G401.6 (cell line): ENCODE measurements at regions not wholly inside any gene's neighbourhood (a gene's known extent, or its start where the extent isn't known, plus 50 kb on each side); places are given as distances from the start of the nearest gene placed in this dataset.

Experiments
- FAIRE-seq: peaks from 2 replicates; lab custom pipeline; 2012; peaks lifted over from hg19 to GRCh38; lab: Jason Lieb, UNC

- no peak for FAIRE-seq
Observed at GRCh38 chr2:81181845-81182244, 877.3 kb upstream of the LRRTM1 start.

DNA sequence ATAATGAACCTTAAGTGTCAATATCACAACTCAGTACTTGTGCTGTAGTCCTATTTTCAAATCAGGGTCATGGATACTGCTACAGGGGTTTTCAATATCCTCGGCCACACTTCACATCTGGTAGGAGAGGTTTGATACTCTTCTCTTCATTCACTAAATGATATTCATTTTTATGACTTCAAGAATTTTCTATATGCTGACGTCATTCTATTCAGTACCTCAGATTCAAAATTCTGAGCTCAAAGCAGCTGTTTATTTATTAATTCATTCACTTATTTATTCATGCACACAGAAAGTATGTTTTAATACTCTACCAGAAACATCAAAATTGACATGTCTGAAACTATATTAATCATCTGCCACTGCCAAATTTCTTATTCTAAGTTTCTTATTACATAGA, 866.9 kb upstream of the LRRTM1 start:
- FAIRE-seq: no peak

- no peak for FAIRE-seq
Observed at GRCh38 chr2:81163583-81163982, 859.0 kb upstream of the LRRTM1 start.

DNA sequence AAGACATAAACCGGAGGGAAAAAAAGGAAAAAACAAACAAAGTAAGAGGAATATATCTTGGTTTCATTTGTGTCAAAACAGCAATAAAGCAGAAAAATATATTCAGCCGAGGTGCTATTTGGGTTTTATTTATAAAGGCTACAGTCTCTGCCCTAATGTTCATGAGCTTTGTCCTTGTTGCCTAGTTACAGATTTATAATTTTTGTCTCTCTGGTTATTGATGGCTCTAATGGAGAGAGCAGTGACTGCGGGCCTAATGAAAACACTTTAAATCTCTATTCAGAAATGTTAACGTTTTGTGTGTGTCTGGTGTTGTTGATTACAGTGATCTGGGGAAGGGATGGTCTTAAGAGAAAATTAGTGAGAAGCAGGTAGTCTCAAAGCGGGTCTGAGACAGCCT, 854.0 kb upstream of the LRRTM1 start:
- FAIRE-seq: no peak

DNA sequence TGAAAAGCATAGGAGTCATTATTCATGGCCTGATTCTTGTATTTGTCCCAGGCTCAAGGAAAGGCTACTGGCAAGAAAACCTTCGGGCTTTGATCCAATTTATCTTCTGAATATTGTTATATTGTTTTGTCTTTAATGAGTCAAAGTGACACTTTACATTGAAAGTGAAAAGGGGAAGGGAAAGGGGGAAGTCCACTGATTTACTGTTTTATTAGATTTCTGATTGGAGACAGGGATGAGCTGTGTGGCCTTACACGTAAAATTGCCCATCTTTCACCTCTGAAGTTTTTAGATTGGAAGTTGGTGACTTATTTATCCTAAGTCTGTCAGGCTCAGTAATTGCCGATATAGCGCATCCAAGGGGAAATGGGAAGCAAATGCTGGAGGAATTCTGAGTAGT, 843.8 kb upstream of the LRRTM1 start:
- no peak for FAIRE-seq

- no peak for FAIRE-seq
Observed at GRCh38 chr2:81136296-81136695, 831.7 kb upstream of the LRRTM1 start.

- no peak for FAIRE-seq
Observed at GRCh38 chr2:81097361-81097760, 792.8 kb upstream of the LRRTM1 start.

GRCh38 chr2:81093031-81093430, 788.5 kb upstream of the LRRTM1 start:
- FAIRE-seq: no peak

DNA sequence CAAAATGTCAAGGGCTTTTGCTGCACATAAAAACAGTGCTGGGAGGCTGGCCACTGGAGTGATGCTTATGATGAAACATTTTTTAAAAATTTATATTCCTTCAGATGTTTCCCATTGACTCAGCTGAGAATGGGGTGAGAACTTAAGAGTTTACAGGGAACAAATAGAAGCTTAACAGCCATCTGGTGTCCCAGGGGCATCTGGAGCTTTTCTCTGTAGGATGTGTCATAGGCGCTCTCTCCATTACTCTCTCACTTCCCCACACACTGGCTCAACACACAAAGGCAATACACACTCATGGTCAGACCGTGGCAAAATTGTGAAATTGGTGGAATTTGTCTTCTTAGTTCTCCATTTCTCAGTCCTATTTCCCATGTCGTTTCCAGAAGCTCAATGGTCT, 783.1 kb upstream of the LRRTM1 start:
- no peak for FAIRE-seq

GRCh38 chr2:81084101-81084500, 779.5 kb upstream of the LRRTM1 start:
- FAIRE-seq: no peak

DNA sequence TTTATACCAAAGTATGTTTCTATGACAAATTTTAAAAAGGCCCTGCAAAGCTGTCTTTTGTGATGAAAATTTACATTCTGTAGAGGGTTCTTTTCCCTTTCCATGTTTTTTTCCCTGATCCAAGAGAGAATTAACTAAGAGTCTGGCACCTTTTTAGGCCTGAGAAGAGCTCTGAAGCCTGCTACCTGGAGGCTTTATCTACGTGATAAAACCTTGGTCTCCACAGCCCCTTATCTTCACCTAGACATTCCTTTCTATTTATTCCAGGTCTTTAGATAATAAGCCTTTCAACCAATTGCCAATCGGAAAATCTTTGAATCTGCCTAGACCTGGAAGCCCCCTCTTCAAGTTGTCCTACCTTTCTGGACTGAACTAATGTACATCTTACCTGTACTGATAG, 774.1 kb upstream of the LRRTM1 start:
- no peak for FAIRE-seq

- FAIRE-seq: no peak
Observed at GRCh38 chr2:81078102-81078501, 773.5 kb upstream of the LRRTM1 start.

- FAIRE-seq: no peak
Observed at GRCh38 chr2:81077396-81077795, 772.8 kb upstream of the LRRTM1 start.

DNA sequence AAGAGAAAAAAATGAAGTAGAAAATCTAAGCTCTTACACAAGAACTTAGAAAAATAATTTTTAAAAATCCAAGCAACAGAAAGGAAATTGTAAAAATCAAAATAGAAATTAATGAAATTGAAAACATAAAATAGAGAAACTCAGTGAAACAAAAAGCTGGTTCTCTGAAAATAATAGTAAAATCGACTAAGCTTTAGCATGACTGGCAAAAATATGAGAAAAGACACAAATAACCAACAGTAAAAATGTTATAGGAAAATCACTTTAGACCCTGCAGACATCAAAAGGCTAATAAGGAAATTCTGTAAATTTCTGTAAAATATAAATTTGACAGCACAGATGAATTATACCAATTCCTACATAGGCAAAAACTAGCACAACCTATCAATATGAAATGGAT, 768.9 kb upstream of the LRRTM1 start:
- FAIRE-seq: no peak

GRCh38 chr2:81068144-81068543, 763.6 kb upstream of the LRRTM1 start:
- no peak for FAIRE-seq

- no peak for FAIRE-seq
Observed at GRCh38 chr2:81061016-81061415, 756.5 kb upstream of the LRRTM1 start.

- FAIRE-seq: no peak
Observed at GRCh38 chr2:81050580-81051095, 746.1 kb upstream of the LRRTM1 start.

GRCh38 chr2:81043681-81044080, 739.1 kb upstream of the LRRTM1 start:
- FAIRE-seq: no peak

DNA sequence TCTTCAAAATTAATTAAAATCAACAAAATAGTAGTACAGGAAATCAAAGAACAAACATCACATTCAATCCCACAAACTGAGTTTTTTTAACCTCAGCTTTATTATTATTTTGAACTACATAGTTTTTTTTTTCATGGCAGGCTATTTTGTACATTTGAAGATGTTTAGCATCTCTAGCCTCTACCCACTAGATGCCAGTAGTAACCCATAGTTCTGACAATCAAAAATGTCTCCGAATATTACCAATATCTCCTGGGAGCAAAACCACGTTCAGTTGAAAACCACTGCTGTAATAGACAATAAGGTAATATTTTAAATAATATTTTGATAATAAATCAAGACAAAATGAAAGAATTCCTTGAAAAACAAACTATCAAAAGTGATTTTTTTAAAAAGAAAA, 702.6 kb upstream of the LRRTM1 start:
- FAIRE-seq: no peak

DNA sequence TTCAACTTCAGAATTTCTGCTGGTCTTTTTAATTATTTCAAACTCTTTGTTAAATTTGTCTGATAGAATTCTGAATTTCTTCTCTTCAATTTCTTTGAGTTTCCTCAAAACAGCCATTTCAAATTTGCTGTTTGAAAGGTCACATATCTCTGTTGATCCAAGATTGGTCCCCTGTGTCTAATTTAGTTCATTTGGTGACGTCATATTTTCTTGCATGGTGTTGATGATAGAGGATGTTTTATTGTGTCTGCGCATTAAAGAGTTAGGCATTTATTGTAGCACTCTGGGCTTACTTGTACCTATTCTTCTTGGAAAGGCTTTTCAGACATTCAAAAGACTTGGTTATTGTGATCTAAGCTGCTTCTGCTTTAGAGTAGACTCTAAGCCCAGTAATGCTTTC, 698.4 kb upstream of the LRRTM1 start:
- no peak for FAIRE-seq

- no peak for FAIRE-seq
Observed at GRCh38 chr2:80987466-80987865, 682.9 kb upstream of the LRRTM1 start.

DNA sequence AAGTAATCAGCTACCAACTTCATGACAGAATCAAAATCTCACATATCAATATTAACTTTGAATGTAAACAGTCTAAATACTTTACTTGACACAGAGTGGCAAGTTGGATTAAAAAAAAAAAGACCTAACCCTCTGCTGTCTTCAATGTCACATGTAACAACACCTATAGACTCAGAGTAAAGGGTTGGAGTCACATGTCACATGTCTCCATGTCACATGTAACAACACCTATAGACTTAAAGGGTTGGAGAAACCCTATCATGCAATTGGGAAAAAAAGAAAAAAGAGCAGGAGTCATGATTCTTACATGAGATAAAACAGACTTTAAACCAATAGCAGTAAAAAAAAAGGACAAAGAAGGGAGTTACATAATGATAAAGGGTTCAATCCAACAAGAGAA, 665.3 kb upstream of the LRRTM1 start:
- no peak for FAIRE-seq

GRCh38 chr2:80968450-80968849, 663.9 kb upstream of the LRRTM1 start:
- no peak for FAIRE-seq

- FAIRE-seq: no peak
Observed at GRCh38 chr2:80947601-80948130, 643.1 kb upstream of the LRRTM1 start.

- no peak for FAIRE-seq
Observed at GRCh38 chr2:80943487-80943886, 638.9 kb upstream of the LRRTM1 start.
